Activated CD8-positive, alpha-beta memory T cell treated with anti-CD3 and anti-CD28 coated beads for 24 hours (primary cell): ENCODE measurements at regions not wholly inside any gene's neighbourhood (a gene's known extent, or its start where the extent isn't known, plus 50 kb on each side); places are given as distances from the start of the nearest gene placed in this dataset.

Experiments used
- DNase-seq: peaks from one replicate; pipeline ENCODE4 v3.0.0-alpha.2; 2020

DNA sequence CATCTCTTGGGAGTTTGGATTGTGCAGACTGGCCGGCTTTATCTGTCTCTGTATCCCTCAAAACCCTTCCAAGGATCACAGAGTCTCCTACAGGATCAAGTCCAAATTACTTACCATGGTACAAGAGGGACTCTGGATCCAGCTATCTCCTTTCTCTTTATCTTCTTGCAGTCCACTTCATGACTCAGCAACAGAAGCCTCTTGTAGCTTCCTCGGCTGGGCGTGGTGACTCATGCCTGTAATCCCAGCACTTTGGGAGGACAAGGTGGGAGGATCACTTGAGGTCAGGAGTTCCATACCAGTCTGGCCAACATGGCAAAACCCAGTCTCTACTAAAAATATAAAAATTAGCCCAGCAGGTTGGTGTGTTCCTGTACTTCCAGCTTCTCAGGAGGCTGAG, 189.7 kb downstream of the BCAT1 start:
- no peak for DNase-seq

DNA sequence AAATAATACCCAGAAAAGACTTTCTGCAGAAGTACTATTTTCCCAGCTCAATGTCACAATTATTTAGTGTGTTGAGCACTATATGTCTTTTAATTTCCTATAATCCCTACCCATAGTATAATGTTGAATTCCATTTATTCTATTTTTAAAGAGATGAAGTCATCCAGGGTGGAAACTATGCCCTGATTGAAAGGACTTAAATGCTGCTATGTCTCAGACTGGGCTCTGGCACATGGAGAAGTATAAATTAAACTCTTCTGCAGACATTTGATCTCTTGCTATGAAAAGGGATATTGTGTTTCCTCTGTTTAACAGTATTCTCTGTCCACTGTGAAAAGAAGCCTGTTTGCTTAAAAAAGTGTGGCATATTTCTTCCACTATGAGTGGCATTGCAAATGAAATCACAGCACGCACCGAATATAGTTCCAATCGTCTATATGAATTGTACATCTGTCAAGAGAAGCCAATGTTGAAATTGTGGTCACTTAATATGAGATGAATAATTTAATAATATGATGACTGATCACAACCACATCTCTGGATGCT, 192.3 kb downstream of the BCAT1 start:
- no peak for DNase-seq

DNA sequence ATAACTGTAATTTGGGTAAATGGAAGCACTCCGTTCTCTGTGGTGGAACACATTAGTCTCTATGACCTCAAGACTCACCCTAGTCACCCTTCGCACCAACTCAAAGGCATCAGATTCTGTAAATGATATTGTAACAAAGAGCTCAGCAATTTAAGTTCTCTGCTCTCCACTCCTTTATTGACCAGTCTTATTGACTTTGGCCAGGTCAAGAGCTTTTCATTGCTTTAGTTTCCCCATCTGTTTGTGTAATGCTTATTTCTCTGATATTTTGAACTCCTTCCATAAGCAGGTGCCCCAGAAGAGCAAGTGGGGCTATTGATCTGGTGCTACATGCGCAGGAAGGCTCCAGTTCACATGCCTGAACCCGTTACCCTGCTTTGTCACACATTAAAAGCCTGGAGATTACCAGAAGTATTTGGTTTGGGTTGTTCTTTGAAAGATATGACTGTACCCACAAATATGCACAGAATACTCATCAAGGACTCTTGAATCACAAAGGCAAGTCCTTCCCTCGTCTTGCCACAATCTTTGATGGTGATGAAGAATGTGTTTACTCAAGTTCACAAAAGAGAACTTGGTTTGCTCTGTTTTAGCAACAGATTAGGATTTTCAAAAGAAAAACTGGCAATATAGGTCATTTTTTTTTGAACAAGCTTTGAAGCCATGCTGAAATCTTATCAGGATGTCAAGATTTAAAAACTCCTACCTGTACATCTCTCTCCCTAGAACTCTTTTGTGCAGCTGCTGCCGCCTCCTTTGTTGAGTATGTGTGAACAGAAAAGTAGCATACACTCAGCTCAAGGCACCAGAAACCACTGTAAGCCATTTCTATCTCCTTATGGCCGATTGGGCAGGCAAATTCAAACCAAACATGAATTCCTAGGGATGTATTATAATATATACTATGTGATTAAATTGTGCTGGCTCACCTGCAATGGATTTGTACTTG, 193.9 kb downstream of the BCAT1 start:
- DNase-seq: no peak

GRCh38 chr12:24752763-24753462, 196.0 kb downstream of the BCAT1 start:
- DNase-seq: no peak

- DNase-seq: no peak
Observed at GRCh38 chr12:24751181-24751580, 197.7 kb downstream of the BCAT1 start.

- no peak for DNase-seq
Observed at GRCh38 chr12:24750263-24750662, 198.6 kb downstream of the BCAT1 start.

GRCh38 chr12:24749171-24749570, 199.7 kb downstream of the BCAT1 start:
- no peak for DNase-seq

- no peak for DNase-seq
Observed at GRCh38 chr12:24748326-24748725, 200.6 kb downstream of the BCAT1 start.

- DNase-seq: no peak
Observed at GRCh38 chr12:24746864-24747263, 202.0 kb downstream of the BCAT1 start.

GRCh38 chr12:24746006-24746671, 202.8 kb downstream of the BCAT1 start:
- no peak for DNase-seq

- no peak for DNase-seq
Observed at GRCh38 chr12:24743941-24744793, 204.7 kb downstream of the BCAT1 start.

GRCh38 chr12:24742378-24742777, 206.5 kb downstream of the BCAT1 start:
- no peak for DNase-seq

- DNase-seq: no peak
Observed at GRCh38 chr12:24741216-24741615, 207.7 kb downstream of the BCAT1 start.

- no peak for DNase-seq
Observed at GRCh38 chr12:24739106-24739779, 209.7 kb downstream of the BCAT1 start.

DNA sequence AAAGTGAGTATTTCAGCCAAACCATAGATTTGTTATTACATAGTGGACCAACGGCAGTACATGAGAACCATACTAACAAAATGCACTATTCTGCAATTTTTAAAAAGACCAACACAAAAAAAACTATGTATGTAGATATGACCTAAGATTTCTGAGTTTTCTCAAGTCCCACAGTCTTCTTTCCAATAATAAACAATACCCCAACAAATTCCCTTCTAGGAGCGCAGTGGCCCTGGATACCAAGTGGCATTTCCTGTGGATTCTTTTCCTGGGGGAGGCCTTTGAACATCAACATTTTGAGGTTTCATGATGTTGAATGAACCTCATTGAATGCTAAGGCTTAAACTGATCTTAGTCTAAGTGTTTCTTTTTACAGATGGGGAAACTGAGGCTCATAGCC, 210.5 kb downstream of the BCAT1 start:
- DNase-seq: no peak

- no peak for DNase-seq
Observed at GRCh38 chr12:24731596-24731995, 217.3 kb downstream of the BCAT1 start.

- no peak for DNase-seq
Observed at GRCh38 chr12:24730489-24730896, 218.4 kb downstream of the BCAT1 start.

GRCh38 chr12:24728826-24729225, 220.1 kb downstream of the BCAT1 start:
- DNase-seq: no peak

GRCh38 chr12:24728366-24728765, 220.5 kb downstream of the BCAT1 start:
- DNase-seq: no peak

- no peak for DNase-seq
Observed at GRCh38 chr12:24725616-24726015, 223.3 kb downstream of the BCAT1 start.

DNA sequence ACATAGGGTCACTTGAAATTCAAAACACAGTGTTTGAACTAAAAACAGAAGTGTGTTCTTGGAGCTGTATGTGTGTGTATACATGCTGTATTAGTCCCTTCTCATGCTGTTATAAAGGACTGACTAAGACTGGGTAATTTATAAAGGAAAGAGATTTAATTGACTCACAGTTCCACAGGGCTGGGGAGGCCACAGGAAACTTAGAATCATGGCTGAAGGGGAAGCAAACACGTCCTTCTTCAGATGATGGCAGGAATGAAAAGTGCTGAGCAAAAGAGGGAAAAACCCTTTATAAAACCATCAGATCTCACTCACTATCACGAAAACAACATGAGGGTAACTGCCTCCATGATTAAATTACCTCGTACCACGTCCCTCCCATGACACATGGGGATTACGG, 224.1 kb downstream of the BCAT1 start:
- DNase-seq: no peak

DNA sequence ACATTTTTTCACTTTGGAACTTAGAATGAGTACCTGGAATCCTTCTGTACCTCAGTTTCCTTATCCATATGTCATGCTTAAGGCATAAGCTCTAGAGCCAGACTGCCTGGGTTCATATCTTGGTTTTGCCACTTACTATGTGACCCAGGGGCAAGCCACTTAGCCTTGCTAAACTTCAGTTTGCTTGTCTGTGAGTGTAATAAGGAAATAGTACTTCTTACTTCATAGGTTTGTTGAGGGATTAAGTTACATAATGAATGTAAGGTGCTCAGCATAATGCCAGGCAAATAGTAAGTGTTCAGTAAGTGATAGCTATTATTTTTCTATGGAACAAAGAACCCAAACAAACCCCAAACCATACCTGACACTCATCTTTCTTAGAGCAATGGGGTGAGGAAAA, 225.1 kb downstream of the BCAT1 start:
- no peak for DNase-seq
